SU-DHL-6 (cell line): ENCODE measurements at regions not wholly inside any gene's neighbourhood (a gene's known extent, or its start where the extent isn't known, plus 50 kb on each side); places are given as distances from the start of the nearest gene placed in this dataset.

Experiments
- H2AFZ ChIP-seq: fragments of 200-600 bp; sonication (generic); 2 replicates; pipeline ENCODE4 v1.6.1; 2014; ENCODE audit warnings: low read depth, mild to moderate bottlenecking, moderate library complexity, mixed read lengths, antibody characterized with exemption, low read length; ENCODE audit not compliant: severe bottlenecking
- H3F3A ChIP-seq: fragments of 200-600 bp; shearing (Covaris generic); 2 replicates; pipeline ENCODE4 v1.6.0; 2016; ENCODE audit warnings: antibody characterized with exemption, mild to moderate bottlenecking; ENCODE audit not compliant: insufficient read depth
- H3K27ac ChIP-seq: fragments of 200-600 bp; sonication (generic); 2 replicates; pipeline ENCODE4 v1.5.1; 2016; ENCODE audit warnings: low read depth, mild to moderate bottlenecking, low read length, moderate library complexity, mixed read lengths
- H3K27me3 ChIP-seq: fragments of 200-600 bp; sonication (generic), shearing (Covaris generic); 2 replicates; pipeline ENCODE4 v1.6.0; 2014; ENCODE audit warnings: mild to moderate bottlenecking, low read length
- H3K36me3 ChIP-seq: fragments of 200-600 bp; sonication (generic); 2 replicates; pipeline ENCODE4 v1.6.1; 2014; ENCODE audit warnings: mild to moderate bottlenecking, low read length, mixed read lengths
- H3K4me2 ChIP-seq: fragments of 300-600, 200-600 bp; shearing (Covaris generic), sonication (generic); 2 replicates; pipeline ENCODE4 v1.6.0; 2014; ENCODE audit warnings: low read length, low read depth, mild to moderate bottlenecking; ENCODE audit not compliant: poor library complexity, severe bottlenecking
- H3K4me3 ChIP-seq: fragments of 200-600 bp; sonication (generic); 2 replicates; pipeline ENCODE4 v1.5.1; 2014; ENCODE audit warnings: antibody characterized with exemption, low read length, mild to moderate bottlenecking, mixed read lengths; ENCODE audit not compliant: insufficient read depth, poor library complexity, severe bottlenecking
- H3K79me2 ChIP-seq: fragments of 200-600 bp; sonication (generic); 2 replicates; pipeline ENCODE4 v1.6.1; 2014; ENCODE audit warnings: mild to moderate bottlenecking, low read length, moderate library complexity; ENCODE audit not compliant: insufficient read depth
- H3K9ac ChIP-seq: fragments of 200-600 bp; sonication (generic); 2 replicates; pipeline ENCODE4 v1.7.0; 2014; ENCODE audit warnings: mild to moderate bottlenecking, low read length
- H3K9me2 ChIP-seq: fragments of 200-600 bp; sonication (generic); replicated peaks from 2 replicates; pipeline ENCODE4 v1.6.1; 2014; ENCODE audit warnings: low read length; ENCODE audit not compliant: insufficient read depth
- H3K9me3 ChIP-seq: fragments of 200-600 bp; sonication (generic); 2 replicates; pipeline ENCODE4 v1.6.1; 2014; ENCODE audit warnings: low read length, mixed read lengths; ENCODE audit not compliant: insufficient read depth
- H4K20me1 ChIP-seq: fragments of 200-600 bp; sonication (generic); 2 replicates; pipeline ENCODE4 v1.6.1; 2014; ENCODE audit warnings: low read depth, mild to moderate bottlenecking, antibody characterized with exemption, low read length, moderate library complexity, mixed read lengths
- CTCF ChIP-seq: fragments of 200-600 bp; sonication (generic); IDR thresholded peaks from one replicate; pipeline ENCODE4 v1.5.1; 2017; ENCODE audit warnings: antibody characterized with exemption, mild to moderate bottlenecking, low read length, moderate library complexity; ENCODE audit not compliant: insufficient read depth, poor library complexity, severe bottlenecking
- EZH2phosphoT487 ChIP-seq: fragments of 200-600 bp; sonication (generic), shearing (Covaris generic); conservative IDR thresholded peaks from 2 replicates; pipeline ENCODE4 v1.6.1; 2018; ENCODE audit warnings: mild to moderate bottlenecking, antibody characterized with exemption, low read length, moderate library complexity, mixed read lengths

- Histone ChIP-seq H3K9me3 (no peaks in the 10 kb centered on the region), H3K4me2 (no peak overlapping the region), H3F3A (no peaks in the 10 kb centered on the region), H3K4me3 (no peak overlapping the region), H3K79me2 (no peaks in the 10 kb centered on the region), H3K9ac (no peak overlapping the region), H3K36me3 (no peaks in the 10 kb centered on the region), H3K27me3 (no peaks in the 10 kb centered on the region), H3K27ac (no peak overlapping the region), H2AFZ (no peak overlapping the region), H3K9me2 (no peaks in the 10 kb centered on the region), H4K20me1 (no peaks in the 10 kb centered on the region)
- TF ChIP-seq CTCF (no peak), EZH2phosphoT487 (no peak)
Measured at GRCh38 chr6:66605011-66605410, 898.0 kb upstream of the EYS start.

- H3K9ac ChIP-seq = no peak overlapping the region
- no peaks in the 10 kb centered on the region for H3F3A ChIP-seq
- H3K9me2 ChIP-seq = no peaks in the 10 kb centered on the region
- H2AFZ ChIP-seq = no peak overlapping the region
- no peaks in the 10 kb centered on the region for H3K79me2 ChIP-seq
- H3K27me3 ChIP-seq = no peaks in the 10 kb centered on the region
- H3K27ac ChIP-seq = no peak overlapping the region
- no peak overlapping the region for H3K4me2 ChIP-seq
- TF ChIP-seq CTCF (no peak), EZH2phosphoT487 (no peak)
- H3K4me3 ChIP-seq = no peak overlapping the region
- no peaks in the 10 kb centered on the region for H3K9me3 ChIP-seq
- H3K36me3 ChIP-seq = no peaks in the 10 kb centered on the region
- no peaks in the 10 kb centered on the region for H4K20me1 ChIP-seq
Measured at GRCh38 chr6:66599541-66599940, 892.5 kb upstream of the EYS start.

- Histone ChIP-seq H3K9me2 (no peaks in the 10 kb centered on the region), H3K27me3 (no peaks in the 10 kb centered on the region), H3K79me2 (no peaks in the 10 kb centered on the region), H3K36me3 (no peaks in the 10 kb centered on the region), H3K4me3 (no peak overlapping the region), H3K9ac (no peak overlapping the region), H4K20me1 (no peaks in the 10 kb centered on the region), H3K4me2 (no peak overlapping the region), H3K9me3 (no peaks in the 10 kb centered on the region), H3K27ac (no peak overlapping the region), H3F3A (no peaks in the 10 kb centered on the region), H2AFZ (no peak overlapping the region)
- TF ChIP-seq EZH2phosphoT487 = no peak
- no peak for TF ChIP-seq CTCF
Measured at GRCh38 chr6:66578362-66578761, 871.3 kb upstream of the EYS start.

- H3K4me3 ChIP-seq = no peak overlapping the region
- H3K9me2 ChIP-seq = no peaks in the 10 kb centered on the region
- H3K79me2 ChIP-seq = no peaks in the 10 kb centered on the region
- H3K9me3 ChIP-seq = no peaks in the 10 kb centered on the region
- no peak overlapping the region for H3K4me2 ChIP-seq
- no peaks in the 10 kb centered on the region for H3K27me3 ChIP-seq
- no peak overlapping the region for H3K27ac ChIP-seq
- no peak overlapping the region for H2AFZ ChIP-seq
- TF ChIP-seq EZH2phosphoT487 (no peak), CTCF (no peak)
- H3K9ac ChIP-seq = no peak overlapping the region
- no peaks in the 10 kb centered on the region for H3K36me3 ChIP-seq
- H3F3A ChIP-seq = no peaks in the 10 kb centered on the region
- H4K20me1 ChIP-seq = no peaks in the 10 kb centered on the region
Measured at GRCh38 chr6:66568271-66568670, 861.2 kb upstream of the EYS start.
